ENCODE measurements at regions not wholly inside any gene's neighbourhood (a gene's known extent, or its start where the extent isn't known, plus 50 kb on each side); places are given as distances from the start of the nearest gene placed in this dataset.
"Not testable (repeated sequence)": the region's sequence is repeated elsewhere in the genome, so short reads cannot be mapped to it uniquely, and the experiment has no call there.

DNA sequence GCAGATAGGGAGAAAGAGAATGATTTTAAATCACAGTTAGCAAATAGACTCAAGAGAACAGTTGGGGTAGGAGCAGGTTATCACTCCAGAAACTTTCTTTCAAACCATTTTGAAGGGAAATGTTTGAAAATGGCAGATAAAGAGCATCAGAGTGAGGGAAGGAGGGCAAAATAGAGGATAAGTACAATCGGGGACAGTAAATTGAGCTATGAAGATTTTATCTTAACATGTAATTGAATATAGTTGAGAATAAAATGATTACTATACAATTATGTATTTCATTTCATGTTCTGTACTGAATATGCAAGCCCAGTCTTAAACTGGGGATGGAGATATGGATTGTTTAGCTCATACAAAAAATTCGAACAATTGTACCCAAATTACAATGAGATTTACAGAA lies 54.0 kb downstream of the MAP10 start:
- no peak for DNase-seq (ENCODE audit: low read depth)
- TF ChIP-seq CTCF (IDR thresholded peaks at IDR 0.05; ENCODE audit: low read depth, low read length, missing control alignments) = no peak

DNA sequence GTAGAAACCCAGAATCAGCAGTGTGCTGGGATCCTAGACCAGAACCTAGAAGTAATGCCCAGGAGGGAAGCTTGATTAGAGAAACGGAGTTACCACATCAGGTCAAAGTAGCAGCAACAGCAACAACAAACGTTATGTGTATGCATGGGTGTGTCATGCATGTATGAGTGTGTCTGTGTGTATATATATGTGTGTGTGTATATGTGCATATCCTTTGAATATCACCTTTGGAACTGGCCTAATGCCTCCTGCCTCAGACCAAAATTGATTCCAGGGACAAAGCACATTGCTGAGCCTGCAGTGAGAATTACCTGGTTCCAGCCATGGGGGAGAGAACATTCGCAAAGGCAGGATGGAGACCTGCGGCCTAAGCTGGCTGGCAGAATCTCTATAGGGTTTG lies 55.9 kb downstream of the MAP10 start:
- no peak for DNase-seq (ENCODE audit: low read depth)
- TF ChIP-seq CTCF (IDR thresholded peaks at IDR 0.05; ENCODE audit: low read depth, low read length, missing control alignments) = no peak
- no peak overlapping the region for H3K4me3 ChIP-seq (ENCODE audit: low read depth, low read length)

More for the DNA sequence above, 54.0 kb downstream of the MAP10 start:
- H3K4me3 ChIP-seq (ENCODE audit: low read depth, low read length) = no peak overlapping the region

DNA sequence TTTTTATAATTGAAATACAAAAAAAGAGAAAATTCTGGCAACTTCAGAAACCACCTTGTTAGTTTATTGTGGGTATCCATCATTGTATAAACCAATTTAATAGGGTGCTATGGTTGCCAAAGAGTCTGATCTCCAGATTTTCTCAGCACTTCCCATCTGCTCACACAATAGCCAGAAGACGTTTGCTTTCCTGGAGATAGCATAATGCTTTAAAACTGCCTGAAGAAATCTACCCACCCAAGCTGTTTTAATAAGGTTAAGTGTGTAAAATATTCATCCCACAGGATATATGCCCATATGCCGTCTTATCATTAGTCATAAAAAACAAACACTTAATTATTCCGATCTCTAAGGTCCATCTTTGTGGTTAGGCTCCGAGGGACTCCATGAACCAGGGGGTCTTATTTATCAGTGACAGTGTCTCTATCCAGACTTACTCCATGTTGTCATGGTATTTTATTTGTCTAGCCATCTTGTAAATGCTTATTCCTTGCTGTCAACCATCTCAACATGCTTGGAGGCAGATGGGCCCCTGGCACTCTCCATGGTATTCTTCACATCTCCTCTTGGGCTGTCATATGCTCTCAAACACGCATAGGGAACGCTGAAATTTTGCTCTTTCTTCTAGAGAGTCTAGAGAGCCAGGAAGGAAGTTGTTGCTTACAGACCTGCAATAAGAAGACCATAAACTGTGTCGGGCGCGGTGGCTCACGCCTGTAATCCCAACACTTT lies 58.5 kb downstream of the MAP10 start:
- TF ChIP-seq CTCF (IDR thresholded peaks at IDR 0.05; ENCODE audit: low read depth, low read length, missing control alignments) = no peak
- no peak overlapping the region for H3K4me3 ChIP-seq (ENCODE audit: low read depth, low read length)
- DNase-seq (ENCODE audit: low read depth) = no peak

GRCh38 chr1:232865102-232865931 lies 60.1 kb downstream of the MAP10 start:
- no peak overlapping the region for H3K4me3 ChIP-seq (ENCODE audit: low read depth, low read length)
- DNase-seq (ENCODE audit: low read depth) = no peak
- TF ChIP-seq CTCF (IDR thresholded peaks at IDR 0.05; ENCODE audit: low read depth, low read length, missing control alignments) = no peak

DNA sequence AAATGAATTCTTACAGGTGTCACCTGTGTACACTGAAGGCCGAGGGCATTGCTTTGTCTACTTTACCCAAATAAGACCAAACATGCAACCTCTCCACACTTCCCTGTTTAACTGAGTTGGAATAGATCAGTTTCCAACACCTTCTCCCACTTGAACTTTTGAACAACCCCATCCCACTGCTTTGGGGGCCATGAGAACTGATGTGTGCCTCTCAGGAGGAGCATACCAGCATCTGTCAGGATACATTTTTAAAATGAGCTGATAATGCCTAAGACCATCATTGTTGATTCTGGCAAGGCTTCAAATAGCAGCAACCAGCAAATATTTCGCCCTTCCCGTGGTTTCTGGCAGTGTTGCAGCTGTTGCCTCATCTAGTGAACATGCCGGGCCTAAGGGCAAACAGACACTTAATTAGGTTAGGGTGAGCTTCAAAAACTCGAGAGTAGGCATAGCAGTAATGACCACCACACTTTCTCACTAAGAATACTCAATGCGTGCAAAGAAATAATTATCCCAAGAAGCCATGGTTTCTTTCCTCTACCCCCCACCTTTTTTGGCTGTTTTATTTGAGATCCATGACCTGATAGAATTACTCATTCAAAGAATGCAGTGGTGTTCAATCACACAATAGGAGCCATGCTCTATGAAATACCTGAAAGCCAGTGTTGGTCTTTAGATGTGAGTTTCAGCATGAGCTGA lies 63.7 kb downstream of the MAP10 start:
- H3K4me3 ChIP-seq (ENCODE audit: low read depth, low read length) = no peak overlapping the region
- no peak for DNase-seq (ENCODE audit: low read depth)
- no peak for TF ChIP-seq CTCF (IDR thresholded peaks at IDR 0.05; ENCODE audit: low read depth, low read length, missing control alignments)

GRCh38 chr1:232871291-232871969 lies 66.2 kb downstream of the MAP10 start:
- not testable (repeated sequence) for DNase-seq (ENCODE audit: low read depth)

GRCh38 chr1:232872284-232872683 lies 67.1 kb downstream of the MAP10 start:
- H3K4me3 ChIP-seq (ENCODE audit: low read depth, low read length) = no peak overlapping the region
- TF ChIP-seq CTCF (IDR thresholded peaks at IDR 0.05; ENCODE audit: low read depth, low read length, missing control alignments) = no peak
- no peak for DNase-seq (ENCODE audit: low read depth)

More at GRCh38 chr1:232871291-232871969, 66.2 kb downstream of the MAP10 start:
- not testable (repeated sequence) for H3K4me3 ChIP-seq (ENCODE audit: low read depth, low read length)

Data from GM12864 (cell line).